WERI-Rb-1 (cell line): ENCODE measurements at regions not wholly inside any gene's neighbourhood (a gene's known extent, or its start where the extent isn't known, plus 50 kb on each side); places are given as distances from the start of the nearest gene placed in this dataset.

Experiments used
- DNase-seq: peaks from one replicate; pipeline ENCODE4 v3.0.0-alpha.2; 2020
- H3K27ac ChIP-seq: fragments of 250-450 bp; sonication (Bioruptor Pico); 2 replicates; pipeline ENCODE4 v1.5.1; 2020; ENCODE audit warnings: mild to moderate bottlenecking, moderate library complexity
- H3K27me3 ChIP-seq: fragments of 250-450 bp; sonication (Bioruptor Pico); 2 replicates; pipeline ENCODE4 v1.5.1; 2021; ENCODE audit warnings: mild to moderate bottlenecking, low read depth, moderate library complexity; ENCODE audit not compliant: insufficient read depth, severe bottlenecking
- H3K36me3 ChIP-seq: fragments of 250-450 bp; sonication (Bioruptor Pico); 2 replicates; pipeline ENCODE4 v1.5.1; 2020; ENCODE audit warnings: mild to moderate bottlenecking, moderate library complexity
- H3K4me3 ChIP-seq: 2 replicates; pipeline ENCODE4 v1.5.1; 2011; ENCODE audit warnings: low read depth, mild to moderate bottlenecking, control low read depth, low read length
- H3K9me3 ChIP-seq: fragments of 250-450 bp; sonication (Bioruptor Pico); 2 replicates; pipeline ENCODE4 v1.5.1; 2021; ENCODE audit warnings: mild to moderate bottlenecking, moderate library complexity; ENCODE audit not compliant: severe bottlenecking
- CTCF ChIP-seq: IDR thresholded peaks from 2 replicates; pipeline ENCODE4 v1.5.1; 2011; ENCODE audit warnings: low read depth, mild to moderate bottlenecking, control low read depth, inconsistent platforms, low read length

- TF ChIP-seq CTCF, result no peak
- Histone ChIP-seq H3K9me3 (no peaks in the 10 kb centered on the region), H3K4me3 (no peak overlapping the region), H3K27me3 (no peaks in the 10 kb centered on the region), H3K27ac (no peak overlapping the region), H3K36me3 (no peaks in the 10 kb centered on the region)
- DNase-seq, result no peak
Observed at GRCh38 chr13:31518645-31519044, 220.7 kb upstream of the RXFP2 start.

- Histone ChIP-seq H3K36me3 (no peaks in the 10 kb centered on the region), H3K27me3 (no peaks in the 10 kb centered on the region), H3K27ac (no peak overlapping the region), H3K9me3 (no peaks in the 10 kb centered on the region), H3K4me3 (no peak overlapping the region)
- no peak for TF ChIP-seq CTCF
- DNase-seq, result no peak
Observed at GRCh38 chr13:31521435-31521834, 217.9 kb upstream of the RXFP2 start.

- Histone ChIP-seq H3K4me3 (no peak overlapping the region), H3K27me3 (no peaks in the 10 kb centered on the region), H3K36me3 (no peaks in the 10 kb centered on the region), H3K9me3 (no peaks in the 10 kb centered on the region), H3K27ac (no peak overlapping the region)
- TF ChIP-seq CTCF, result no peak
- no peak for DNase-seq
Observed at GRCh38 chr13:31522396-31522795, 216.9 kb upstream of the RXFP2 start.

GRCh38 chr13:31528176-31528575, 211.2 kb upstream of the RXFP2 start:
- Histone ChIP-seq H3K9me3 (no peaks in the 10 kb centered on the region), H3K4me3 (no peak overlapping the region), H3K27me3 (no peaks in the 10 kb centered on the region), H3K36me3 (no peaks in the 10 kb centered on the region), H3K27ac (no peak overlapping the region)
- no peak for DNase-seq
- TF ChIP-seq CTCF, result no peak

- TF ChIP-seq CTCF, result no peak
- H3K9me3 ChIP-seq, result no peaks in the 10 kb centered on the region
- H3K27me3 ChIP-seq, result no peaks in the 10 kb centered on the region
- no peaks in the 10 kb centered on the region for H3K36me3 ChIP-seq
- no peak overlapping the region for H3K4me3 ChIP-seq
- DNase-seq, result no peak
- H3K27ac ChIP-seq, result no peak overlapping the region
Observed at GRCh38 chr13:31528758-31529157, 210.6 kb upstream of the RXFP2 start.

- Histone ChIP-seq H3K27ac (no peak overlapping the region), H3K27me3 (no peaks in the 10 kb centered on the region), H3K9me3 (no peaks in the 10 kb centered on the region), H3K36me3 (no peaks in the 10 kb centered on the region), H3K4me3 (no peak overlapping the region)
- DNase-seq, result no peak
- TF ChIP-seq CTCF, result no peak
Observed at GRCh38 chr13:31530922-31531321, 208.4 kb upstream of the RXFP2 start.
